Common myeloid progenitor, CD34-positive (primary cell): ENCODE measurements at regions not wholly inside any gene's neighbourhood (a gene's known extent, or its start where the extent isn't known, plus 50 kb on each side); places are given as distances from the start of the nearest gene placed in this dataset.

ENCODE experiments used
- CTCF ChIA-PET: fragments of 350-600 bp; sonication (Branson Sonifier 250); formaldehyde crosslinking; loops from one replicate; lab custom pipeline; 2021; ENCODE audit warnings: antibody characterized with exemption; lab: Charles Lee
- POLR2A ChIA-PET: fragments of 350-600 bp; sonication (Branson Sonifier 250); formaldehyde crosslinking; loops from one replicate; lab custom pipeline; 2021; ENCODE audit warnings: antibody characterized with exemption; lab: Charles Lee
- DNase-seq, 3 donors: peaks; one replicate each; pipeline versions ENCODE4 v3.0.0 to v3.0.0-alpha.2; 2013
- H3K27ac ChIP-seq, 2 experiments: 1 replicate in 1 of 2; 2 replicates in 1 of 2; pipeline ENCODE4 v1.7.0; 2013; ENCODE audit warnings: inconsistent platforms in 2 of 2, low read length in 2 of 2, mild to moderate bottlenecking in 2 of 2, low read depth in 1 of 2, moderate library complexity in 1 of 2; ENCODE audit not compliant: severe bottlenecking in 2 of 2, insufficient read depth in 1 of 2, poor library complexity in 1 of 2
- H3K27me3 ChIP-seq, 5 experiments: replicated peaks in 2 of 5; 1 replicate in 3 of 5; 2 replicates in 2 of 5; pipeline versions ENCODE4 v1.6.1 to v1.7.0; 2013; ENCODE audit warnings: low read length in 4 of 5, mild to moderate bottlenecking in 2 of 5, moderate library complexity in 2 of 5, inconsistent platforms in 1 of 5; ENCODE audit not compliant: insufficient read depth in 5 of 5, control insufficient read depth in 4 of 5
- H3K36me3 ChIP-seq, 4 experiments: 1 replicate in 2 of 4; 2 replicates in 2 of 4; pipeline versions ENCODE4 v1.6.1 to v1.7.0; 2013; ENCODE audit warnings: low read length in 3 of 4, control low read depth in 1 of 4, mild to moderate bottlenecking in 1 of 4; ENCODE audit not compliant: control insufficient read depth in 4 of 4, insufficient read depth in 4 of 4
- H3K4me1 ChIP-seq, 4 experiments: 1 replicate in 3 of 4; 2 replicates in 1 of 4; pipeline versions ENCODE4 v1.6.1 to v1.7.1; 2013; ENCODE audit warnings: low read length in 3 of 4, mild to moderate bottlenecking in 3 of 4, control low read depth in 1 of 4, inconsistent platforms in 1 of 4, moderate library complexity in 1 of 4; ENCODE audit not compliant: control insufficient read depth in 4 of 4, insufficient read depth in 4 of 4; ENCODE audit errors: control extremely low read depth in 1 of 4
- H3K4me3 ChIP-seq, 7 experiments: 1 replicate in 4 of 7; 2 replicates in 3 of 7; pipeline versions ENCODE4 v1.5.1 to v1.7.0; 2013; ENCODE audit warnings: mild to moderate bottlenecking in 7 of 7, low read length in 6 of 7, moderate library complexity in 6 of 7, inconsistent platforms in 2 of 7, low read depth in 2 of 7, control low read depth in 1 of 7; ENCODE audit not compliant: insufficient read depth in 4 of 7, control insufficient read depth in 1 of 7; ENCODE audit errors: extremely low read depth in 1 of 7
- H3K9me3 ChIP-seq, 5 experiments: 1 replicate in 4 of 5; 2 replicates in 1 of 5; pipeline versions ENCODE4 v1.6.1 to v1.7.1; 2013; ENCODE audit warnings: low read length in 4 of 5, mild to moderate bottlenecking in 2 of 5, inconsistent platforms in 1 of 5, low read depth in 1 of 5, moderate library complexity in 1 of 5; ENCODE audit not compliant: control insufficient read depth in 4 of 5, insufficient read depth in 2 of 5; ENCODE audit errors: control extremely low read depth in 1 of 5
- WGBS: methylation state at CpG from one replicate; pipeline ENCODE4 v1.1.5; 2013; ENCODE audit not compliant: insufficient coverage; 5-methylcytosine and 5-hydroxymethylcytosine counted together

DNA sequence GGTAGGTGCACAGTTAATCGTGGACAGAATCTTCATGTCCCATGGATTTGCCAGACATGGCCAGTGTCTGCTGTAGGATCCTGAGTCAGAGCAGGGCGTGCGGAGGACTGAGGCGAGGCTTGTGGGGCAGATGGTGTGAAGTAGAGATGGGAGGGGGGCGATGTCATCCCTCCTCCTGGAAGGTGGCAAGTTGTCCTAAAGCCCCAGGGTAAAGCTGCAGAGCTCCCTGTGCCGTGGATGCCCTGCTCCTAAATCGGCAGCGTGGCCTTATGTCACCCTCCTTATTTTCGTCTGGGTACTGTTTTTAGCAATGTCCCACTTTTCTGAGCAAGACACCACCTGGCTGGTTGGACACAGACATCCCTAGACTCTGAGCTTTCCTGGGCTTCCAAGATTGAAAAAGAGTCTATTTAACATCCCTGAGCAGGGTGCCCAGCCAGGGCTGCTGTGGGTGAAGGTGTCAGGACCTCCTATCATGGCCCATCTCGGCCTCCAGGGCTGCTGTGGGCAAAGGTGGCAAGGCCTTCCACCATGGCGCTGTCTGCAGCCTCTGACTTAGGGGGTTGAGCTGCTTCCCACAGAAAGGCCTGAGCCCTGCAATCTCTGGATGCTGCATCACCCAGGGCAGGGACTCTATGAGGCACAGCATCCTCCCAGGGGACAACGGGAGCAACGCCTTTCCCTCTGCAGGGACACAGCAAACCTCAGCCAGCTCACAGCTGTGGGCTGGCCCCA, 145.4 kb downstream of the TTLL2 start:
- peaks cover 0 to 11% (median 6%) of the 10 kb centered on the region in 4 experiments for H3K4me1 ChIP-seq
- no peak overlapping the region for H3K4me3 ChIP-seq
- DNase-seq: no peak
- no peak overlapping the region for H3K27ac ChIP-seq
- CTCF ChIA-PET: no interaction called here
- peaks cover 0 to 11% (median 0%) of the 10 kb centered on the region in 5 experiments for H3K27me3 ChIP-seq
- WGBS: 97% methylated on average over 13 of the region's 13 CpGs
- H3K9me3 ChIP-seq: no peaks in the 10 kb centered on the region
- H3K36me3 ChIP-seq: no peaks in the 10 kb centered on the region
- POLR2A ChIA-PET: no interaction called here

GRCh38 chr6:167470836-167471547, 146.1 kb downstream of the TTLL2 start:
- Histone ChIP-seq H3K4me1 (peaks cover 0 to 11% (median 6%) of the 10 kb centered on the region in 4 experiments), H3K4me3 (no peak overlapping the region), H3K27ac (no peak overlapping the region), H3K27me3 (peaks cover 0 to 11% (median 3%) of the 10 kb centered on the region in 5 experiments), H3K36me3 (no peaks in the 10 kb centered on the region), H3K9me3 (no peaks in the 10 kb centered on the region)
- 98% methylated on average over 13 of the region's 15 CpGs for WGBS
- CTCF ChIA-PET: no interaction called here
- no peak for DNase-seq
- POLR2A ChIA-PET: no interaction called here

DNA sequence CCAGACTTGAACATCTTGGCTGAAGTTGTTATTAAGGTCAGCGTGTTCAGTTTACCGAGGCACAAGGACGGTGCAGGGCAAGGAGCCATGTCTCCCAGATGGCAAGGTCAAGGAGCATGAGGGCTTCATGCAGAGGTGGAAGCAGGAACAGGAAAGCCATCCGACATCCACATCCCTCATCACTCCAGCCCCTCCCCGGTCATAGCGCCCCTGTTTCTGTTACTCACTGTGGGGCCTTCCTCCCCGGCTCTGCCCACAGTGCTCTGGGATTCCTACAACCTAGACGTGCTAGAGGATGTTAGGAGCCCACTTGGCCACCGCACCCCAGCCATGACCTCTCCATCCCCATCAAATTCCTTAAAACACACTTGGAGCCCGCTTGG, 146.7 kb downstream of the TTLL2 start:
- H3K27ac ChIP-seq: no peak overlapping the region
- no peak for DNase-seq
- peaks cover 0 to 11% (median 6%) of the 10 kb centered on the region in 4 experiments for H3K4me1 ChIP-seq
- H3K4me3 ChIP-seq: no peak overlapping the region
- peaks cover 0 to 11% (median 3%) of the 10 kb centered on the region in 5 experiments for H3K27me3 ChIP-seq
- ChIA-PET POLR2A (no interaction called here), CTCF (no interaction called here)
- H3K36me3 ChIP-seq: no peaks in the 10 kb centered on the region
- WGBS: 95% methylated on average over 10 of the region's 10 CpGs
- H3K9me3 ChIP-seq: no peaks in the 10 kb centered on the region

DNA sequence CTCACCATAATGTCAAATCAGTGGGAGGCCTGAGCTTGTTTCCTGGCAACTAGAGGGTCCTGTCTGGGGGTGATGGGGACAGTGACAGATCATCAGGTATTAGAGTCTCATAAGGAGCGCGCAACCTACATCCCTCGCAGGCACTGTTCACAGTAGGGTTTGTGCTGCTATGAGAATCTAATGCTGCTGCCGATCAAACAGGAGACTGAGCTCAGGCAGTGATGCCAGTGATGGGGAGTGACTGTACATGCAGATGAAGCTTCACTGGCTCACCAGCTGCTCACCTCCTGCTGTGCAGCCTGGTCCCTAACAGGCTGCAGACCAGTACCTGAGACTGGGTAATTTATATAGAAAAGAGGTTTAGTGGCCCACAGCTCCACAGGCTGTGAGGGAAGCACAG, 147.3 kb downstream of the TTLL2 start:
- H3K36me3 ChIP-seq: no peaks in the 10 kb centered on the region
- 75% methylated on average over 4 of the region's 4 CpGs for WGBS
- no peak overlapping the region for H3K4me3 ChIP-seq
- H3K4me1 ChIP-seq: peaks cover 0 to 11% (median 6%) of the 10 kb centered on the region in 4 experiments
- DNase-seq: no peak
- peaks cover 0 to 11% (median 3%) of the 10 kb centered on the region in 5 experiments for H3K27me3 ChIP-seq
- H3K9me3 ChIP-seq: no peaks in the 10 kb centered on the region
- POLR2A ChIA-PET: no interaction called here
- no peak overlapping the region for H3K27ac ChIP-seq
- CTCF ChIA-PET: no interaction called here

DNA sequence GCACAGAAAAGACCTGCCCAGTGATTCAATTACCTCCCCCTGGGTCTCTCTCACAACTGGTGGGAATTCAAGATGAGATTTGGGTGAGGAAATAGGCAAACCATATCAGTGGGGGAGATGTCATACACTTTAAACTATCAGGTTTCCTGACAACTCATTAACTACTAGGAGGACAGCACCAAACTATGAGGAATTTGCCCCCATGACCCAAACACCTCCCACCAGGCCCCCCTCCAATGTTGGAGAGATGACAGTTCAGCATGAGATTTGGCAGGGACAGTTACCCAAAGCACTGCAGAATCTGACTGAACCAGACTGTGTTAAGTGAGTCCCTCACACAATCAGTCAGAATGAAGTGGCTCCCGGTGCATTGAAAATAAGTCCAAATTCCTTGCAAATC, 148.0 kb downstream of the TTLL2 start:
- Histone ChIP-seq H3K36me3 (no peaks in the 10 kb centered on the region), H3K27me3 (peaks cover 0 to 11% (median 3%) of the 10 kb centered on the region in 5 experiments), H3K9me3 (no peaks in the 10 kb centered on the region), H3K4me1 (peaks cover 0 to 11% (median 6%) of the 10 kb centered on the region in 4 experiments), H3K4me3 (no peak overlapping the region), H3K27ac (no peak overlapping the region)
- POLR2A ChIA-PET: no interaction called here
- 100% methylated on average over 1 of the region's 1 CpG for WGBS
- CTCF ChIA-PET: interaction anchor here (0.9 kb wide), 1 partner anchor 13 kb away, joined by 3 read pairs; no protein-coding TSS in a partner anchor
- DNase-seq: no peak

GRCh38 chr6:167474171-167474570, 149.3 kb downstream of the TTLL2 start:
- 96% methylated on average over 6 of the region's 8 CpGs for WGBS
- POLR2A ChIA-PET: no interaction called here

GRCh38 chr6:167474725-167475124, 149.8 kb downstream of the TTLL2 start:
- DNase-seq: no peak
- peaks cover 0 to 1% (median under 1%) of the 10 kb centered on the region in 4 experiments for H3K4me1 ChIP-seq
- H3K27ac ChIP-seq: no peak overlapping the region
- no peaks in the 10 kb centered on the region for H3K9me3 ChIP-seq
- no peak overlapping the region for H3K4me3 ChIP-seq
- CTCF ChIA-PET: interaction anchor here (0.6 kb wide), 1 partner anchor 262 kb away, joined by 3 read pairs; no protein-coding TSS in a partner anchor
- POLR2A ChIA-PET: no interaction called here
- H3K36me3 ChIP-seq: no peaks in the 10 kb centered on the region
- WGBS: 88% methylated on average over 2 of the region's 3 CpGs
- H3K27me3 ChIP-seq: peaks cover 0 to 7% (median 1%) of the 10 kb centered on the region in 5 experiments

More at GRCh38 chr6:167474171-167474570, 149.3 kb downstream of the TTLL2 start:
- Histone ChIP-seq H3K4me1 (peaks cover 0 to 5% (median 2%) of the 10 kb centered on the region in 4 experiments), H3K27ac (no peak overlapping the region), H3K27me3 (peaks cover 0 to 7% (median 1%) of the 10 kb centered on the region in 5 experiments), H3K9me3 (no peaks in the 10 kb centered on the region), H3K4me3 (no peak overlapping the region), H3K36me3 (no peaks in the 10 kb centered on the region)
- CTCF ChIA-PET: no interaction called here
- DNase-seq: no peak
